Left lung (tissue), 4 donors: ENCODE measurements at regions not wholly inside any gene's neighbourhood (a gene's known extent, or its start where the extent isn't known, plus 50 kb on each side); places are given as distances from the start of the nearest gene placed in this dataset.
A peak's percentile ranks its signal among the peaks of the same experiment; 100 is the strongest.

Experiments used
- ATAC-seq: fragments of 200-7000 bp; cut with Tn5 transposase; one replicate; pipeline ENCODE4 v1.9.1; 2020; ENCODE audit warnings: moderate library complexity
- DNase-seq, 4 donors: peaks; one replicate each; pipeline ENCODE4 v3.0.0-alpha.2; 2013 to 2020
- H3K27ac ChIP-seq, 2 donors: fragments of 200-600 bp; sonication (generic) in 1 of 2; one replicate each; pipeline versions ENCODE4 v1.5.0 to v1.8.0; 2020 to 2021
- H3K27me3 ChIP-seq, 2 donors: fragments of 200-600 bp; sonication (generic) in 1 of 2; one replicate each; pipeline versions ENCODE4 v1.5.0 to v1.8.0; 2020 to 2021
- H3K36me3 ChIP-seq, 2 donors: fragments of 200-600 bp; sonication (generic) in 1 of 2; one replicate each; pipeline versions ENCODE4 v1.5.0 to v1.8.0; 2020 to 2021
- H3K4me1 ChIP-seq, 2 donors: fragments of 200-600 bp; one replicate each; pipeline ENCODE4 v1.8.0; 2021
- H3K4me3 ChIP-seq, 2 donors: fragments of 200-600 bp; sonication (generic) in 1 of 2; one replicate each; pipeline versions ENCODE4 v1.5.0 to v1.8.0; 2020 to 2021; ENCODE audit warnings: mild to moderate bottlenecking in 1 of 2
- H3K9me3 ChIP-seq, 2 donors: fragments of 200-600 bp; sonication (generic) in 1 of 2; one replicate each; pipeline versions ENCODE4 v1.5.0 to v1.8.0; 2020 to 2021
- CTCF ChIP-seq, 2 donors: fragments of 200-600 bp; sonication (generic) in 1 of 2; IDR thresholded peaks; one replicate each; pipeline versions ENCODE4 v1.5.0 to v1.8.0; 2021; ENCODE audit warnings: antibody characterized with exemption in 2 of 2
- intact Hi-C, 2 donors: fragments of 100-400 bp; cut with DNase I; formaldehyde crosslinking; loops; one replicate each; pipeline versions ENCODE4 v1.11.2 to v1.14.2; 2022
- donor health status: DM: no; HTN: yes; CAD: no.
- donor health status: DM: no; HTN: no; CAD: no.

- Histone ChIP-seq H3K9me3 (no peaks in the 10 kb centered on the region), H3K4me3 (no peak overlapping the region), H3K27me3 (no peaks in the 10 kb centered on the region), H3K36me3 (no peaks in the 10 kb centered on the region), H3K27ac (peak overlapping the region; percentile 43 to 76), H3K4me1 (no peaks in the 10 kb centered on the region)
- intact Hi-C loops = no loop called here
- TF ChIP-seq CTCF (IDR thresholded peaks at IDR 0.05) = no peak
- ATAC-seq (peak; percentile 93), DNase-seq (peak in 1 of 4 donors; percentile 38)
These were observed 214.1 kb downstream of the RDH14 start for GRCh38 chr2:18346344-18346743.

DNA sequence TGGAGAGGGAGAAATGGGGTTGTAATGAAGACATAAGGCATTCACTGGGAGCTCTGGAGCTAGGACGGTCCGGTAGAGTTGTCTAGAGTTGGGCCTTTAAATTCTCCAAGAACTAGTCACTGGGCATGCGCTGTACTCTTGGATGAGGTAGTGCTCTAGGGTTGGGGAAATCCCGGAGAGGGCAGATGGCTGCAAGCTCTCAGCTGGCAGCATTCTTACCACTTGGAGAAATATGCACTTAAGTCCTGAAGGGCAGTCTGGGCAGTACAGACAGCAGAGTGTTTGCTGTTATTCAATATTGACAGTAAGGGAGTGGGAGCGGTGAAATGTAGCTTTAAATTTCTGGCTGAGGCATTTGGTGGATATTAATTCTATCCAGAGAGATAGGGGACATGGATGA, 214.6 kb downstream of the RDH14 start:
- TF ChIP-seq CTCF (IDR thresholded peaks at IDR 0.05) = no peak
- intact Hi-C loops = no loop called here
- DNase-seq (peak in 2 of 4 donors; percentile 67 to 68), ATAC-seq (peak; percentile 98)
- Histone ChIP-seq H3K27me3 (no peaks in the 10 kb centered on the region), H3K36me3 (no peaks in the 10 kb centered on the region), H3K4me1 (no peaks in the 10 kb centered on the region), H3K4me3 (no peak overlapping the region), H3K27ac (peak overlapping the region; percentile 43 to 76), H3K9me3 (no peaks in the 10 kb centered on the region)

- intact Hi-C loops = no loop called here
- TF ChIP-seq CTCF (IDR thresholded peaks at IDR 0.05) = no peak
- no peaks in the 10 kb centered on the region for H3K9me3 ChIP-seq
- H3K36me3 ChIP-seq = no peaks in the 10 kb centered on the region
- no peak for DNase-seq
- H3K4me1 ChIP-seq = no peaks in the 10 kb centered on the region
- H3K4me3 ChIP-seq = no peak overlapping the region
- no peaks in the 10 kb centered on the region for H3K27me3 ChIP-seq
- no peak for ATAC-seq
- no peak overlapping the region for H3K27ac ChIP-seq
These were observed 217.6 kb downstream of the RDH14 start for GRCh38 chr2:18342901-18343300.

- peak; percentile 21 for ATAC-seq
- DNase-seq = peak in 2 of 4 donors; percentile 45 to 56
These were observed 221.1 kb downstream of the RDH14 start for GRCh38 chr2:18339326-18339725.

GRCh38 chr2:18336975-18337374, 223.5 kb downstream of the RDH14 start:
- no peaks in the 10 kb centered on the region for H3K27me3 ChIP-seq
- no peaks in the 10 kb centered on the region for H3K4me1 ChIP-seq

More at GRCh38 chr2:18339326-18339725, 221.1 kb downstream of the RDH14 start:
- Histone ChIP-seq H3K9me3 (no peaks in the 10 kb centered on the region), H3K27ac (no peak overlapping the region), H3K4me1 (no peaks in the 10 kb centered on the region), H3K4me3 (no peak overlapping the region), H3K36me3 (no peaks in the 10 kb centered on the region), H3K27me3 (no peaks in the 10 kb centered on the region)
- intact Hi-C loops = no loop called here
- no peak for TF ChIP-seq CTCF (IDR thresholded peaks at IDR 0.05)

More at GRCh38 chr2:18336975-18337374, 223.5 kb downstream of the RDH14 start:
- Histone ChIP-seq H3K36me3 (no peaks in the 10 kb centered on the region), H3K4me3 (no peak overlapping the region), H3K27ac (no peak overlapping the region), H3K9me3 (no peaks in the 10 kb centered on the region)
- no peak for TF ChIP-seq CTCF (IDR thresholded peaks at IDR 0.05)
- DNase-seq (no peak), ATAC-seq (no peak)
- intact Hi-C loops = no loop called here
